MM.1S (cell line): ENCODE measurements at regions not wholly inside any gene's neighbourhood (a gene's known extent, or its start where the extent isn't known, plus 50 kb on each side); places are given as distances from the start of the nearest gene placed in this dataset.

ENCODE experiments used
- DNase-seq: peaks from one replicate; pipeline ENCODE4 v3.0.0-alpha.2; 2015
- H2AFZ ChIP-seq: fragments of 300-600 bp; sonication (generic); 2 replicates; pipeline ENCODE4 v1.6.0; 2016; ENCODE audit warnings: antibody characterized with exemption, low read length
- H3F3A ChIP-seq: fragments of 300-600 bp; sonication (generic); 2 replicates; pipeline ENCODE4 v1.6.1; 2016; ENCODE audit warnings: mild to moderate bottlenecking, antibody characterized with exemption, low read length, moderate library complexity, mixed read lengths; ENCODE audit not compliant: insufficient read depth
- H3K27ac ChIP-seq: fragments of 300-600 bp; sonication (generic); 2 replicates; pipeline ENCODE4 v1.5.1; 2016; ENCODE audit warnings: mild to moderate bottlenecking, low read length
- H3K27me3 ChIP-seq: fragments of 300-600 bp; sonication (generic); replicated peaks from 2 replicates; pipeline ENCODE4 v1.6.0; 2016; ENCODE audit warnings: low read length; ENCODE audit not compliant: insufficient read depth
- H3K36me3 ChIP-seq: fragments of 300-600 bp; sonication (generic); replicated peaks from 2 replicates; pipeline ENCODE4 v1.6.1; 2016; ENCODE audit warnings: mild to moderate bottlenecking, low read length, mixed read lengths; ENCODE audit not compliant: insufficient read depth
- H3K4me1 ChIP-seq: fragments of 300-600 bp; sonication (generic); 2 replicates; pipeline ENCODE4 v1.6.1; 2016; ENCODE audit warnings: low read length, mixed read lengths
- H3K4me2 ChIP-seq: fragments of 300-600 bp; sonication (generic); 2 replicates; pipeline ENCODE4 v1.6.0; 2016; ENCODE audit warnings: low read depth, low read length
- H3K4me3 ChIP-seq: fragments of 300-600 bp; sonication (generic); 2 replicates; pipeline ENCODE4 v1.5.1; 2016; ENCODE audit warnings: low read length, mixed read lengths
- H3K79me2 ChIP-seq: fragments of 300-600 bp; sonication (generic); 2 replicates; pipeline ENCODE4 v1.6.1; 2016; ENCODE audit warnings: mixed run types, low read length, mixed read lengths
- H3K9ac ChIP-seq: fragments of 300-600 bp; sonication (generic); 2 replicates; pipeline ENCODE4 v1.6.1; 2016; ENCODE audit warnings: low read length, mixed read lengths
- H3K9me2 ChIP-seq: fragments of 300-600 bp; sonication (generic); replicated peaks from 2 replicates; pipeline ENCODE4 v1.6.1; 2016; ENCODE audit warnings: mild to moderate bottlenecking, low read length, mixed read lengths; ENCODE audit not compliant: insufficient read depth
- H3K9me3 ChIP-seq: fragments of 300-600 bp; sonication (generic); replicated peaks from 2 replicates; pipeline ENCODE4 v1.6.1; 2016; ENCODE audit warnings: mild to moderate bottlenecking, low read length, mixed read lengths; ENCODE audit not compliant: insufficient read depth
- H4K20me1 ChIP-seq: fragments of 300-600 bp; sonication (generic); 2 replicates; pipeline ENCODE4 v1.6.1; 2016; ENCODE audit warnings: mild to moderate bottlenecking, low read length, moderate library complexity, mixed read lengths; ENCODE audit not compliant: insufficient read depth
- EZH2 ChIP-seq: fragments of 300-600 bp; sonication (generic); optimal IDR thresholded peaks from 2 replicates; pipeline ENCODE3; 2017; ENCODE audit warnings: low read depth, mild to moderate bottlenecking, antibody characterized with exemption, low read length, mixed read lengths
- EZH2phosphoT487 ChIP-seq: fragments of 300-600 bp; sonication (generic); IDR thresholded peaks from 2 replicates; pipeline ENCODE4 v1.6.1; 2018; ENCODE audit warnings: antibody characterized with exemption, low read length
- TF ChIP-seq, protein P1 (sequence below): fragments of 300-600 bp; sonication (generic); IDR thresholded peaks from 2 replicates; pipeline ENCODE4 v1.5.1; 2016; ENCODE audit warnings: antibody characterized with exemption, low read length, mixed read lengths

- Histone ChIP-seq H3K27ac (no peak overlapping the region), H3K4me3 (no peak overlapping the region), H3F3A (no peaks in the 10 kb centered on the region), H4K20me1 (no peaks in the 10 kb centered on the region), H2AFZ (no peak overlapping the region), H3K36me3 (no peaks in the 10 kb centered on the region), H3K4me1 (peaks cover 16% of the 10 kb centered on the region), H3K9ac (no peak overlapping the region), H3K27me3 (no peaks in the 10 kb centered on the region), H3K9me2 (no peaks in the 10 kb centered on the region), H3K79me2 (no peaks in the 10 kb centered on the region), H3K4me2 (no peak overlapping the region), H3K9me3 (no peaks in the 10 kb centered on the region)
- DNase-seq = no peak
- TF ChIP-seq EZH2phosphoT487 (no peak), EZH2 (no peak)
- TF ChIP-seq, protein P1, sequence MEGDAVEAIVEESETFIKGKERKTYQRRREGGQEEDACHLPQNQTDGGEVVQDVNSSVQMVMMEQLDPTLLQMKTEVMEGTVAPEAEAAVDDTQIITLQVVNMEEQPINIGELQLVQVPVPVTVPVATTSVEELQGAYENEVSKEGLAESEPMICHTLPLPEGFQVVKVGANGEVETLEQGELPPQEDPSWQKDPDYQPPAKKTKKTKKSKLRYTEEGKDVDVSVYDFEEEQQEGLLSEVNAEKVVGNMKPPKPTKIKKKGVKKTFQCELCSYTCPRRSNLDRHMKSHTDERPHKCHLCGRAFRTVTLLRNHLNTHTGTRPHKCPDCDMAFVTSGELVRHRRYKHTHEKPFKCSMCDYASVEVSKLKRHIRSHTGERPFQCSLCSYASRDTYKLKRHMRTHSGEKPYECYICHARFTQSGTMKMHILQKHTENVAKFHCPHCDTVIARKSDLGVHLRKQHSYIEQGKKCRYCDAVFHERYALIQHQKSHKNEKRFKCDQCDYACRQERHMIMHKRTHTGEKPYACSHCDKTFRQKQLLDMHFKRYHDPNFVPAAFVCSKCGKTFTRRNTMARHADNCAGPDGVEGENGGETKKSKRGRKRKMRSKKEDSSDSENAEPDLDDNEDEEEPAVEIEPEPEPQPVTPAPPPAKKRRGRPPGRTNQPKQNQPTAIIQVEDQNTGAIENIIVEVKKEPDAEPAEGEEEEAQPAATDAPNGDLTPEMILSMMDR = no peak
These were observed 362.6 kb downstream of the LRIG3 start for GRCh38 chr12:58557661-58558060.

DNA sequence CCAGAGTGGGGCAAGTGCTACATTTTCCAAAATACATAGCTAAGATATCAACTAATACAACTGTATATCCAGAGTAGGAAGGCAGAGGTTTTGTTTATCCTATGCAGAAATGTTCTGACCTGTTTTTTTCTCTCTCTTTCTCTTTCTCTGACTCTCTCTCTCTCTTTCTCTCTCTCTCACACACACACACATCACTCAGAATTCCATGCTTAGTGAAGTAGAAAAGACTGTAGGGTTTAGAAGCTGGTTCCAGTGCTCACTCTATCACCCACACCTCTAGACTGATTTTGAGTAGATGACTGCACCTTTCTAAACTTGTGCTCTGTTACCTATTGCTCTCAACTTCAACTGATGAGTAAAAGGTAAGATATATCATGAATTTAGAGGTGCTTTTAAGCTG is 356.7 kb downstream of the LRIG3 start:
- H3K9me3 ChIP-seq = no peaks in the 10 kb centered on the region
- no peak overlapping the region for H2AFZ ChIP-seq
- H3K27ac ChIP-seq = no peak overlapping the region
- H3K27me3 ChIP-seq = no peaks in the 10 kb centered on the region
- H3K36me3 ChIP-seq = no peaks in the 10 kb centered on the region
- no peak for DNase-seq
- no peaks in the 10 kb centered on the region for H3K4me1 ChIP-seq
- H3K4me3 ChIP-seq = no peak overlapping the region
- no peak overlapping the region for H3K4me2 ChIP-seq
- H4K20me1 ChIP-seq = no peaks in the 10 kb centered on the region
- H3K9me2 ChIP-seq = no peaks in the 10 kb centered on the region
- TF ChIP-seq EZH2 (no peak), EZH2phosphoT487 (no peak)
- TF ChIP-seq, protein P1 = no peak
- H3F3A ChIP-seq = no peaks in the 10 kb centered on the region
- no peaks in the 10 kb centered on the region for H3K79me2 ChIP-seq
- H3K9ac ChIP-seq = no peak overlapping the region

- Histone ChIP-seq H3K9me3 (no peaks in the 10 kb centered on the region), H2AFZ (no peak overlapping the region), H3K79me2 (no peaks in the 10 kb centered on the region), H3K4me2 (no peak overlapping the region), H3K9ac (no peak overlapping the region), H3K27ac (no peak overlapping the region), H3K27me3 (no peaks in the 10 kb centered on the region), H3K4me3 (no peak overlapping the region), H4K20me1 (no peaks in the 10 kb centered on the region), H3K4me1 (no peaks in the 10 kb centered on the region), H3K36me3 (no peaks in the 10 kb centered on the region), H3F3A (no peaks in the 10 kb centered on the region), H3K9me2 (no peaks in the 10 kb centered on the region)
- no peak for DNase-seq
- TF ChIP-seq EZH2 = no peak
These were observed 355.6 kb downstream of the LRIG3 start for GRCh38 chr12:58564721-58565120.

- no peak overlapping the region for H3K27ac ChIP-seq
- no peak overlapping the region for H3K9ac ChIP-seq
- H3K36me3 ChIP-seq = no peaks in the 10 kb centered on the region
- H3K27me3 ChIP-seq = no peaks in the 10 kb centered on the region
- H3K79me2 ChIP-seq = no peaks in the 10 kb centered on the region
- TF ChIP-seq EZH2phosphoT487 (no peak), EZH2 (no peak)
- TF ChIP-seq, protein P1 = no peak
- H3K9me2 ChIP-seq = no peaks in the 10 kb centered on the region
- no peak overlapping the region for H3K4me3 ChIP-seq
- no peaks in the 10 kb centered on the region for H4K20me1 ChIP-seq
- no peak overlapping the region for H2AFZ ChIP-seq
- no peak overlapping the region for H3K4me2 ChIP-seq
- DNase-seq = no peak
- no peaks in the 10 kb centered on the region for H3K9me3 ChIP-seq
- no peaks in the 10 kb centered on the region for H3K4me1 ChIP-seq
- H3F3A ChIP-seq = no peaks in the 10 kb centered on the region
These were observed 353.7 kb downstream of the LRIG3 start for GRCh38 chr12:58566599-58566998.
